Erythroblast (primary cell): ENCODE measurements at regions not wholly inside any gene's neighbourhood (a gene's known extent, or its start where the extent isn't known, plus 50 kb on each side); places are given as distances from the start of the nearest gene placed in this dataset.

Experiments
- DNase-seq, 2 experiments: peaks; one replicate each; lab custom pipeline; 2025; lab: John Stamatoyannopoulos, UW
- GATA1 ChIP-seq: IDR thresholded peaks from 2 replicates; pipeline ENCODE4 v1.6.1; 2011; ENCODE audit warnings: low read depth, mild to moderate bottlenecking, control low read depth, low read length, moderate library complexity
- POLR2A ChIP-seq: IDR thresholded peaks from 2 replicates; pipeline ENCODE4 v1.6.1; 2011; ENCODE audit warnings: mild to moderate bottlenecking, low read length

DNA sequence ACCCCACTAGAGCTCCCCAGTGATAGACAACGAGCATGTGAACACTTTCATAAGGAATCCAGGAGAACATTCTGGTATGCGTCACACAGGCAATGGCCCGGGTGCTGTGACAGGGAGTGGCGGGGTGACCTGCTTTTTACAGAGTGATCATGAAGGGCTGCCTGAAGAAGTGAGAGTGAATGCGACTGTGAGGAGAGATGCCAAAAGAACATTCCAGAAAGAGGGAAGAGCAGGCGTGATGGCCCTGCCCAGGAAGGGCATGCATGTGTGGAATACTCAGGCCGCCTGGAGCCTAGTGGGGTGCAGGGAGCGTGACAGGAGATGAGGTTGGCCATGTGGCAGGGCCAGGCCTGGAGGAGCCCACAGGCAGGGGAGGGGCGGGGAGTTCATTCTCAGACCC lies 53.8 kb downstream of the FZD10 start:
- DNase-seq: no peak
- no peak for TF ChIP-seq GATA1
- TF ChIP-seq POLR2A: no peak

DNA sequence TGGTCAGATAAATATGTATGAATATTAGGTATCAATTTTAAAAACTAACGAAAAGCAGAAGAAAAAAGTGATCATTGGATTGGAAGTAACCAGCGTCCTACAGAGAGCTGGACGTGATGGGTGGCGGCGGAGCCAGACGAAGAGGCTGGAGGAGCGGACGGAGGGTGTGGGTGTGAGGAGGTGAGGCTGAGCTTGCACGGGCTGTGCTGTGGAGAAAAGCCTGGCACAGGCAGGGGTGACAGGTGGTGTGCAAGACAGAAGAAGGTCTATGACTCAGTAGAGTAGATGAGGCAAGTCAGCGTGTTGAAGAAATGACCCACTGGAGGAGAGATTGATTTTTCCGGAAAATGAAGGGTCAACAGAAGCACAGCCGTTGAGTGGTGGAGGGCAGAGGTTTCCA lies 56.4 kb downstream of the FZD10 start:
- DNase-seq: no peak
- TF ChIP-seq POLR2A: no peak
- TF ChIP-seq GATA1: no peak

DNA sequence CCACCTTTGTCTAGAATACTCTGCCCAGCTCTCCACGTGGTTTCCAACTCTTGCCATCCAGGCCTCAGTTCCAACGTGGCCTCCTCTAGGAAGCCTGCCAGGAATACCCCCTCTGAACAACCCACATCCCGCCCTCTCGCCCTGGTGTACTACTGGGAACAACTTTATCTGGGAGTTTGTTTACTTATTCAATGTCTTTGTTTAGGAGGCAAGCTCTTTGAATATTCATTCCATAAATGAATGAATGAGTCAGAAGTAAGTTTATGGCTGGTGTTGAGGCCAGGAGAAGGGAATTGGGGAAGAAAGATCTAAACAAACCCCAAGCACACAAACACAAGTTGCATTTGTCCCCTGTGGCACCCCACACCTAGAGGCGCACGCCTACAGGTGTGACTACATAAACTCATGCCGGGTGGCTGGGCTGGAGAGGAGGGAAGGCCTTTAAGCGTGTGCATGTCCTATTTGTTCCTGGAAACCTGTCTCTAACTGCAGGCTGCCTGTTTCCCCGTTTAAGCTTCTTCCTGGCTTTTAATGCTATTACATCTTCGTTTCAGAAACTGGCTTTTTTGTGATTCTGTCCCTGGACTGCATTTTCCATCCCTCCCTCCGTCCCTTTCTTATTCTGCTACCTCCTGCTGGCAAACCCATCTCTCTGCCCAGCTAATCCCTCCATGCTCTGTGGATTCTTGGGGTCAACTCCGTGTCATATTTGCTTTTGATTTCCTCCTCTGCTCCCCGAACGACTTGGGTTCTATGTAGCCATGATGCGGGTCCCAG lies 57.9 kb downstream of the FZD10 start:
- DNase-seq: no peak
- TF ChIP-seq GATA1 (no peak), POLR2A (no peak)

DNA sequence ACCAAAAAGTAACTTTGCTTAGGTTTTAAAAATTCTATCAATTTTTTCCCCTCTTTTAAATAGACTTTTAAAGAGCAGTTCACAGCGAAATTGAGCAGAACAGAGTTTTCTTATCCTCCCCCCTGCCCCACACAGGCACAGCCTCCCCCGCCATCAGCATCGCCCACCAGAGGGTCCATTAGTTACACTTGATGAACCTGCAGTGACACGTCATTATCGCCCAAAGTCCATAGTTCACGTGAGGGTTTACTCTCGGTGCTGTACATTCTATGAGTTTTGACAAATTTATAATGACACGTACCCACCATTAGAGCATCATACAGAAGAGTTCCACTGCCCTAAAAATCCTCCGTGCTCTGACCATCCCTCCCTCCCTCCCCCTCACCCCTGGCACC lies 58.4 kb downstream of the FZD10 start:
- no peak for TF ChIP-seq POLR2A
- no peak for DNase-seq

DNA sequence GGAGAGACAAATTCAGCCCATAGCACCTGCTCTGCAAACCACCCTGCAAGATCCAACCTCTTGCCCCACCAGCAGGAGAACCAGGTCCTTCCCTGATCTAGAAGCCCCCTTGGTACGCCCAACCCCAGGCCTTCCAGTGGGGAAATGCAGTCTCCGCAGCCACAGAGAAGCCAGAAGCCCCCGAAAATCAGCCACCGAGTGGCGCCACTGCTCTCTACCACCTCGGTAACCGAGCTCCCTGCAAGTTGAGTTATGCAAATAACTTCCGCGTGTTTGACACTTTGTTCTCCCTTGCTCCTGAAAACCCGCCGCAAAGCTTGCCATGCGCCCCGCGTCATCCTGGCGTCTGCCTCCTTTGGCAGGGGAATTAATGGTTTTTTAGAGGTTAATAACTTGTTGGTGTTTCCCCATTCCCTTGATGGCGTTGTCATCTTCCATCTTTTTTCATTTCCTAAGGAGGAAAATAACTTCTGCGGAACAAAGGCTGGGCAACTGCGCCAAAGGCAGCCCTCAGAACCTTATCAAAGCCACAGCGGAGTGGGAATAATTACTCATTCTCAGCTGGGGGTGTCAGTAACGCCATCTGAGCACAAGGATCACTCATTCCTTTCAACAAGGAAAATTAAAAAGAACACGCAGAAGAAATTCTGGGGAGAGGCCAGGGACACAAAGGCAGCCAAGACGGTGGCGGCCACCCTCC lies 60.4 kb downstream of the FZD10 start:
- DNase-seq: no peak
- TF ChIP-seq POLR2A: no peak
- TF ChIP-seq GATA1: no peak

DNA sequence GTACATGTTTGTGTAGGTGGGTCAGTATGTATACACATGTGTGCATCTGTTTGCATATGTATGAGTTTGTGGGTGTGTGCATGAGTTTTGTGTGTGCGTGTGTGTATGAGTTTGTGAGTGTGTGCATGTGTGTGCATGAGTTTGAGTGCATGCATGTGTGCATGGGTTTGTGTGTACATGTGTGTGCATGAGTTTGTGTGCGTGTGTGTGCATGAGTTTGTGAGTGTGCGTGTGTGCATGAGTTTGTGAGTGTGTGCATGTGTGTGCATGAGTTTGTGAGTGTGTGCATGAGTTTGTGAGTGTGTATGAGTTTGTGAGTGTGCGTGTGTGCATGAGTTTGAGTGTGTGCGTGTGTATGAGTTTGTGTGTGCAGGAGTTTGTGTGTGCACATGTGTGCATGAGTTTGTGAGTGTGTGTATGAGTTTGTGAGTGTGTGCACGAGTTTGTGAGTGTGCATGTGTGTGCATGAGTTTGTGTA lies 61.5 kb downstream of the FZD10 start:
- TF ChIP-seq GATA1: no peak
- no peak for DNase-seq

DNA sequence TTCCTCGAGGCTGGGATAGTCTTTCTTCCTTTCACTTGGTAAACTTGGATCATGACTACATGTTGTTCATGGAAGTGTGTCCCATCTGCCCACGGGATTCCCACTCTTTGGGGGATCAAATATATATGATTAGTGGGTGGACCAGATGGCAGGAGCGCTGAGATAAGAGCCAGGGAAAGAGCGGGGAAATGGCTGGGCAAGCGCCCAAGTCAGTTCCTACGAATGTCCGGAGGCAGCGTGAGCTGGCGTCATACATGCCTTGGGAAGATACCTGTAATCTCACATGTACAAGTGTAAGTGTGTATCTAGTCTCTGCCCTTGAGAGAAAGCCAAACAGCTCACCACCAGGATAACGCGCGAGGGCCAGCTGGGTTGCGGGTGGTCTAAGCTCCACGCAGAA lies 62.3 kb downstream of the FZD10 start:
- no peak for DNase-seq
- TF ChIP-seq POLR2A (no peak), GATA1 (no peak)

DNA sequence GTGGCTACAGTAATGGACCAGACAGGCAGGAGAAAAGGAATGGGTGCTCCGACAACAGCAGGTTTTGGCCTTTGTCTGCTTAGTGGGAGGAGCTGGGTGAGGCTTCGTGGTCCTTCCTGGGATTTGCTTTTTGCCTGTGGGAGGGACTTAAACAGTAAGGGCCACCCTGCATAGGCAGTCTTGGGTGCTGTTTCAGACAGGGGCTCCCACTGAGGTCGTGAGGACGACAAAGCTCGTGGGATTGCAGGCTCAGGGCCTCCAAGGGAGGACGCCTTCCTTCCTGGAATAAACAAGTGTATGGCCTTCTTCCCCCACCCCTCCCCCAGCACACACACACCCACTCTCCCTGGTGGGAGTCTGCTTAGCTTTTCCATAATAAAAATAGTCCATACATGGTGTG lies 63.1 kb downstream of the FZD10 start:
- TF ChIP-seq GATA1 (no peak), POLR2A (no peak)

DNA sequence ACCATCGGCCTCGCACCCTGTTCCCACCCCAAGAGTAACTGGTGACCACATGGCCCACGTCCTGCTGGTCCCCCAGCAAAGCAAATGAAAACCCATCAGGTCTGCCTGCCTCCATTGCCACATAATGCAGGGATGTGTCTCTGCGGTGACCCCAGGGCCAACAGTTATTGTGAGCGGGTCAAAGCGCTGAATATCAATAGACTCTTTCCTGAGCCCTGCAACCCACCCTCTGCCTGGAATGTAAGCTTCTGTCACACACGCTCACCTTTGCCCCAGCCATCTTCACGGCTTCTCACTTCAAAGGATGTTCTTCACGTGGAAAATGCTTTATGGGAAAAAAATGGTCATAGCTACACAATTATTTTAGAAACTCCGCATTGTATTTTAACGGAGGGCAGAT lies 63.9 kb downstream of the FZD10 start:
- DNase-seq: no peak
- TF ChIP-seq GATA1: no peak
- TF ChIP-seq POLR2A: no peak

More for the DNA sequence above, 63.1 kb downstream of the FZD10 start:
- DNase-seq: no peak

DNA sequence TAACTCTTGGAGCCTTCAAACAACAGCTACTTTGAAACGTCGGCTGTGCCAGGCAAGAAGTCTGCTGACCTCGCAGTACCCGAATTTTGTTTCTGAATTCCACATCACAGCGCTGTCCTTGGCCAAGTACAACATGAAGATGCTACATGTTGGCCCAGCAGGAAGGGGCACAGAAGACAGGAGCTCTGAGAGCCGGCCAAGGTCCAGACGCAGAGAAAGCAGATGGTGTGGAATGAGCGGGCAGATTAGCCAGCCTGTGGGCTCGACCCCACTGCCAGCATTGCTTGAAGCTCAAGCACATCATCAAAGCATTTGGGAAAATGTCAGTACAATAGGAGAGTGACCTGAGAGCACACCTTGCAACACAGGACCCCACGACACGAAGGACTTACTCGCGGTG lies 64.5 kb downstream of the FZD10 start:
- TF ChIP-seq POLR2A (no peak), GATA1 (no peak)
- DNase-seq: no peak

DNA sequence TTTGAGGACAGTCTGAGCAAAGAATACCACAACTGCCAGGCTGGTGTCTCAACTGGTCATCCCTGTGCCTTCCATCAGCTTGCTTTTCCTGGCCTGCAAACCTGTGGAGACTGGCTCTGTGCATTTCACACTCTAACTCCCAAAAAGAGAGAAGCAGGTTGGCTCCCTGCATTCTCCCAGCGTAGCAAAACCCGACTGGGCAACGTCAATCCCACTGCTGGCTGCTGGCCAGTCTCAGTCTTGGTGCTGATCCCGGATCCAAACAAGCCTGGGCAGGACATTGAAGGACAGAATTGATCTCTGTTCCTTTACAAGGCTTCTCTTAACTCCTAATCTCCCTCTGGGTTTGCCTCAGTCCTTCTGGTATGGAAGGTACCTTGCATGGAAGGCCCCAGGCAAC lies 65.4 kb downstream of the FZD10 start:
- TF ChIP-seq GATA1: no peak
- TF ChIP-seq POLR2A: no peak
- no peak for DNase-seq

DNA sequence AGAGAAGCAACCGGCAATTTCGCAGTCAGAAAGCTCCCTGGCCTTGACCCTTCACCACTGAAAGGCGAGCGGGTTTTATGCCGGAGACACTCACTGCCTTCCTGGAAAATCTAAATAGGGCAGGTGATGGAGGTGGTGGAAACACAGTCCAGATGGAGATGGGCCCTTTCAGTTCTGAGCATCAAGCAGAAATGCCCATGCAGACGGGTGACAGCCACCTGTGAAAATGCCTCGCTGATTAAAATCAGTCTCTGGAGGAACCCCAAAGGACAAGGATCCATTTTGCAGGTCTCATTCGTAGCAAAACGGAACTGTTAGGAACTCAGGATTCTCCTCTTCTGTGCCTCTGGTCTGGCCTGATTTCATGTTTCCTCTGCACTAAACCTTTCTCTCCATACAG lies 74.2 kb downstream of the FZD10 start:
- DNase-seq: no peak
- TF ChIP-seq POLR2A: no peak
- no peak for TF ChIP-seq GATA1

DNA sequence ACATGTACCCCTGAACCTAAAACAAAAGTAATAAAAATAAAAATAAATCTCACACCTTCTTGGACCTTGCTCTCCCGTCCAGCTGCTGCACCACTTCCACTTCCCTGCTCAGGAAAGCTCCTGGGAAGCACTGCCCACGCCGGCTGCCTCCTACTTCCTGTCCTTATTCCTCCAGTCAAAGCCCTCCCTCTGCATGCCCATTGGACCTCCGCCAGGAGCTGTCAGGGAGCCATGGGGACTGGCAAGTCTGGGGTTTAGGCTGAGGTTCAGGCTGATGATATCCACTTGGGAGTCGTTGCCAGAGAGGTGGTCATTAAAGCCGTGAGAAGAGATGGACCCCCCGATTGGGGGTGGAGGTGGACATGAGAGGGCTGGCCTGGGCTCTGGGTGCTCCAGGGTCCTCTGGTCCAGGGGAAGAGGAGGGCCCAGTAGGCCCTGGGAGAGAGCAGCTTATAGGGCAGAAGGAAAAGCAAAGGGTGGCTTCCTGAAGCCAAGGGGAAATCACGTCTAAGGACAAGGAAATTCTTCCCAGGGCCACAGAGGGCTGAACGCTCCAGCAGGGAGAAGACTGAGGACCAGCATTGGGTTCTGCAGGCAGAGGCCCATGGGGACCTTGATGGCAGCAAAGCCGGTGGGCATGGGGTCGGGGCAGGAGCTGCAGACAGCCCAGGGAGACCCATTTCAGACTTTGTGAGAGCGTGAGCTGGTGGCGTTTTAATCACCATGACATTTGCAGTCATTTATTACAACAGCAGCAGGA lies 78.7 kb downstream of the FZD10 start:
- DNase-seq: no peak

DNA sequence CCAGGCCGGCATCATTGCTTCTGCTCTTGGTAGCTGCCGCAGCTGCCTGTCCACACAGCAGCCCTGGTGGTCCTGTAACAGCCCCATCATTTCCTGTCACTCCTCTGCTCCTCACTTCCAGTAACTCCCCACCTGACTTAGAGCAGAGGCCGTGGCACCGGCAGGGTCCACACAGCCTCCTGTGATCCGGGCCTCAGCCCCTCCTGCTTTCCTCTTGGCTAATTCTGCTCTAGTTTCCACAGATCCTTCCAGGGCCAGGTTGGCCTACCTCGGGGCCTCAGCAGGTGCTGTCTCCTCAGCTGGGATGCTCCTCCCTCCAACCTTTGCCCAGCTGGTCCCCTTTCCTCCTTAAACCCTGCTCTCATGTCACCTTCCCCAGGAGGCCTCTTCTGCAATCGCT lies 80.2 kb downstream of the FZD10 start:
- TF ChIP-seq GATA1 (no peak), POLR2A (no peak)
- DNase-seq: no peak

More for the DNA sequence above, 78.7 kb downstream of the FZD10 start:
- TF ChIP-seq POLR2A: no peak
- no peak for TF ChIP-seq GATA1
